M059J (cell line): ENCODE measurements at regions not wholly inside any gene's neighbourhood (a gene's known extent, or its start where the extent isn't known, plus 50 kb on each side); places are given as distances from the start of the nearest gene placed in this dataset.

ENCODE experiments used
- DNase-seq: peaks from one replicate; pipeline ENCODE4 v3.0.0-alpha.2; 2012; ENCODE audit warnings: low read depth

- no peak for DNase-seq
Measured at GRCh38 chr18:71899707-71900472, 644.3 kb downstream of the CBLN2 start.

DNA sequence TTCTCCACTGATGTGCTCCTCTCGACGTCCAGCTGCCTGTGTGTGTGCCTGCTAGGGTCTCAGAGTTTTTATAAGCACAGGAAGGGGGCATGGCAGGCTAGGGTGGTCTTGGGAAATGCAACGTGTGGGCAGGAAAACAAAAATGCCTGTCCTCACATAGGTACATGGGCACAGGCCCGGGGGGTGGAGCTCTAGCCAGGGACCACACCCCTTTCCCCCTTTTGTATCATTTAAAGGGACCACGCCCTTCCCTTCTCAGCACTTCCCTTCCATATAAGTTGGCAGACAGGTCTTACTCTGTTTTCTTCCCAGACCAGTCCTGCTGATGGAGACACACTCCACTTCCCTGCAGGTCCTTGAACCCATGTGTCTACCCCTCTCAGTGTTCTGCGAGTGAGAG lies 645.0 kb downstream of the CBLN2 start:
- no peak for DNase-seq

DNA sequence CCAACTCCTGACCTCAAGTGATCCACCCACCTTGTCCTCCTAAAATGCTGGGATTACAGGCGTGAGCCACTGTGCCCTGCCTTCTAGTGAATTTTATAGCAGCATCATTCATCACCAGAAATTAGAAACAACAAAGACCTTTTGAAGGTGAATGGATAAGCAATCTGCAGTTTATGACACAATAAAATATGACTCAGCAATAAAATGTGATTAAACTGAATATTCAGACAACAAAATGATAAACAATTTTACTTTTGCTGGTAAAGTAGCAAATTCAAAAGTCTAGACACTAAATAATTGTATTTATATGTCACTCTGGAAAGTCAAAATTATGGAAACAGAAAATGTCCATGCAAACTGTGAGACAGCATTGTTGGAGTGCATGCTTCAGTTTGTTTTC lies 656.6 kb downstream of the CBLN2 start:
- no peak for DNase-seq

DNA sequence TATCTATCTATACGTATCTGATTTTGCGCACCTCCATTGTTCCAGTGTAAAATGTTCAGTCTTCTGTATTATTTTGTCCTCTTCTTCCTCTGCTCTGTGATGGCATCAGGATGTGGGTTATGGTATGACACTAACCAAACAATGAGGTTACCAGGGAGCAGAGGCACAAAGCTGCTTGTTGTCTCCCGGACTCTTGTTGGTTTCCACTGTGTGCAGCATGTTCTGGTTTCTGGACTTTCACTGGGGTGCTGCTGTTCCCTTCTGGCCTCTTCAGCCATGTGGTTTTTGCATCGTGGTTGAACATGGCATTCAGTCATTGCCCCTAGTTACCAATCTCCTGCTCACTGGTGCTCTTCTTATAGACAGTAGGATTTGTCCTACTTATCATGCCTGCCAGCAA lies 665.9 kb downstream of the CBLN2 start:
- DNase-seq: no peak

DNA sequence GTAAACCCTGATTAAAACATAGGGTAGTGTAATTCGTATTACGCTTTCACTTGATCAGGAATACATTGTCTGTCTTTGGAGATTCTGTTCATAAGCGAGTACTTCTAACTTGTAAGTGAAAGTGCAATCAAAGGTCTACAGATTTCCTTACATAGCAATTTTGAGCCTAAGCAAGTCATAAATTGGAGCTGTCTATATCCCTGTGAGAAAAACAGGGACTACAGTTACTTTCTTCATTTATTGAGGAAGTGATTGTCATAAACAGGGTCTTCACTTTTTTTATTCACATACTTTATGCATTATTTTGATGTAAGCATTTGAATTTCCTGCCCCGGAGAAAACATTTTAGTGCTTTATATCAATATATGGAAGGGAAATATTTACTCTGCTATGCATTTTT lies 670.4 kb downstream of the CBLN2 start:
- DNase-seq: no peak

DNA sequence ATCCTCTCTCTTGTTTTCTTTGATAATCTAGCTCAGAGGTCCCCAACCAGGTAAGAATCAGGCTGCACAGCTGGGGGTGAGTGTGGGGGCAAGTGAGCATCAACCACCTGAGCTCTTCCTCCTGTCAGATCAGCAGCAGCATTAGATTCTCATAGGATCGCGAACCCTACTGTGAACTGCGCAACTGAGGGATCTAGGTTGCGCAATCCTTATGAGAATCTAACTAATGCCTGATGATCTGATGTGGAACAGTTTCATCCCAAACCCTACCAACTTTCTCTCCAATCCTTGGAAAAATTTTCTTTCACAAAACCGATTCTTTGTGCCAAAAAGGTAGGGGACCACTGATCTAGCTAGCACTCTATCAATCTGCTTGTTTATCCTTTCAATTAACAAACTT lies 678.3 kb downstream of the CBLN2 start:
- no peak for DNase-seq

DNA sequence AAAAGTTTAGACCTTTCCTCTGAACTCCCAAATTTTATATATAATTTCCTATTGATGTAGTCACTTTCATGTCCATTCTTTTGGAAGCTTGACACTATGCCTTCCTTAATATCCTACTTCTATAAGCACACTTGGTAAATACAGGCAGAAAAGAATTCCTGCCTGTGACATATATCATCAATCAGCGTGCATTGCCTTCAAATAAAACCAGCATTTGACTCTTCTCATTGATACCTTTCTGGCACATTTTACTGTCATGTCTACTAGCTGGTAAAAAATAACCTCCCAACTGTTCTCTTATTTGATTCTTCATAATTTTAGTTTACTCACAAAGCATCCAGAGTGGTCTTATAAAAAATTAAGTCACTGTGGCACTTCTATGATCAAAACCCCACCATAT lies 693.5 kb downstream of the CBLN2 start:
- no peak for DNase-seq

DNA sequence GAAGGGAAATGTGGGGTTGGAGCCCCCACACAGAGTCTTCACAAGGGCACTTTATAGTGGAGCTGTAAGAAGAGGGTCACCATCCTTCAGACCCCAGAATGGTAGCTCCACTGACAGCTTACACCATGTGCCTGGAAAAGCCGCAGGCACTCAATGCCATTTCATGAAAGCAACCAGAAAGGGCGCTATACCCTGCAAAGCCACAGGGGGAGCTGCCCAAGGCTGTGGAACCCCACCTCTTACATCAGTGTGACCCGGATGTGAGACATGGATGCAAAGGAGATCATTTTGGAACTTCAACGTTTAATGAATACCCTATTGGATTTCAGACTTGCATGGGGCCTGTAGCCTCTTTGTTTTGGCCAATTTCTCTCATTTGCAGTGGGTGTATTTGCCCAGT lies 694.7 kb downstream of the CBLN2 start:
- DNase-seq: no peak

DNA sequence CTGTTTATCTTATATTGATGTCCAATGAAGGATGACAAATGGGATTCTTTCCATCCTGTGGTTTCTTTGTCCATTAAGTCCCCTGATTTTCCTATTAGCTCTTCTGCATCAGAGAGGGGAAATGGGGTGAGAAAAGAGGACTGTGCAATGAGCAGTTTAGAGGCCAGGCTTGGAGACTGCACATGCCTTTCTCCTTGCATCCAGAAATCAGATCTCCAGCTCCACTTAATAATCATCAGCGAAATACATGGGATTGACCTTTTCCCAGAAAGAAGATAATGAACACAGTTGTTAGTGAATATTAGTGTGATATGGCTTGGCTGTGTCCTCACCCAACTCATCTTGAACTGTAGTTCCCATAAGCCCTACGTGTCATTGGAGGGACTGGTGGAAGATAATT lies 697.4 kb downstream of the CBLN2 start:
- DNase-seq: no peak

- no peak for DNase-seq
Measured at GRCh38 chr18:71844814-71845213, 699.3 kb downstream of the CBLN2 start.

- DNase-seq: no peak
Measured at GRCh38 chr18:71842666-71843065, 701.5 kb downstream of the CBLN2 start.

DNA sequence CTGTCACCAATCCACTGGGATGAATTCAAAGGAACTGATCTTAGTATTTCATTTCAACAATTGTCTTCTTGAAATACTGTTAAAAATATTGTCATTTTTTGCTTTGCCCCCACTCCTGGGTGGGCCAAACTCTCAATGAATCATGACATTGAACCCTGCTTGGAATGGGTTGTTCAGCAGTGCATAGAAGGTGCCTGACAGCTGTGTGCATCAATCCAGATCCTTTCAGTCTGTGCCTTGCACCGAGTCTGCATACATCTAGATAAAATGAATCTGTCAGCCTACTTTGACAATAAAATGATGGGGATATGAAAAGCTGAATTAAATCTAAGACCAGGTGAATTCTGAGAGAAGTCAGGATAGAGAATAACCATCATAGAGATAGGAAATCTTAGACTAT lies 706.6 kb downstream of the CBLN2 start:
- DNase-seq: no peak

DNA sequence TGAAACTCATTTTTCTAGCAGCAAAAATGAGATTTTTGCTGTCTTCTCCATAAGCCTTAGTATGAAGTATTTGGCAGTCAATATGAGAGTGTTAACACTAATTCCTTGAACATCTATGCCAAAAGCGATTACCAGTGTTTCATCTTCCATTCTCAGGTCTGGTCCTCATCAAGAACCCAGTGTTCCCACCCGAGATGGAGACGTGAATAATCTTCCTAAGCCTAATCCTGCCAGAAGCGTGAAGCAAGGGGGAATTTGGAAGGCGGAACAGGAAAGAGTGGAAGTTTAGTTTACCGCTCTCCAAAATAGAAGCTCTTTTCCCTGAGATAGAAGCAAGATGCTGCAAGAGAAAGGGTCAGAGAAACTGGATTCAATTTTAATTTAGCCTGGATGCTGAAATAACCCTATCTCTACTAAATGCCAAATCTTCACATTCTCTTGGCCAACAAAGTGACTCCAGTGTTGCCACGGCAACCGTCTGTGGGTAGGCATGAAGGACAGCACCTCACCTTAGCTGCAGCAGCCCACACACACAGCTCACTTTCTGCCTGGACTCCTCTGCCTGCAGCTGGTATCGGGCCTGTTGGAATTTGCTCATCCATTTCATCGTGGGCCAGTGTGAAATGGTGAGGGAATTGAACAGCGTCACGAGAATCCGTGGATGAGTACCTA lies 711.1 kb downstream of the CBLN2 start:
- DNase-seq: peak; percentile 0

- DNase-seq: peak; percentile 1
Measured at GRCh38 chr18:71831039-71831438, 713.1 kb downstream of the CBLN2 start.

GRCh38 chr18:71827301-71827700 lies 716.8 kb downstream of the CBLN2 start:
- no peak for DNase-seq

DNA sequence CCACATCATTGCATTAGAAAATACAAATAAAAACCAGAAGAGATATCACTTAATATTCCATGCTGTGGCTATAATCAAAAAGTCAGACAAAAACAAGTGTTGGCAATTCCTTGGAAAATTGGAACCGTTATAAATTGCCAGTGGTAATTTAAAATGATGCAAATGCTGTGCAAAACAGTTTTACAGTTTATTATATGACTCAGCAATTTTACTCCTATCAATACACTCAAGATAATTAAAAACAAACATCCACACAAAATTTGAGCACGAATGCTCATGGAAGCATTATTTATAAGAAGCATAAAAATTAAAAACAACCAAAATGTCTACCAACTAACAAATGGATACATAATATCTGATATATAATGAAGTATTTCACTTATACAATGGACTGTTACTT lies 728.8 kb downstream of the CBLN2 start:
- DNase-seq: no peak

- DNase-seq: no peak
Measured at GRCh38 chr18:71809711-71810110, 734.4 kb downstream of the CBLN2 start.

DNA sequence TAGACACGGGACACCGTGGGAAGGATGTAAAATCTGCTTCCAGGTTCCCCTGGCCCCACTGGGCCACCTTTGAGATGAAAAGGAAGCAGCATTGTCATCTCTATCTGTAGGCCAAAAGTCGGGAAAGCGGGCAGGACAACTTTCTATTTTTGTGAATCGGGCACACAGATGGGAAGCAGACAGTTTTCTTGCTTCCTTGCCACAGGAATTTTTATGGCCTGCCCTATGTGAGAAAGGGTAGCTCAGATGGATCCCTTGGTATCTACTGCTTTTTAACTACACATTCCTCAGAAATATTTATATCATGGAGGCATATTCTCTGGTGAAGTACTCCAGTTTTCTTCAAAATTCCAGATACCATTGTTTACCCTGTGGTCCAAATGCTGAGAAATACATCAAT lies 735.5 kb downstream of the CBLN2 start:
- no peak for DNase-seq

GRCh38 chr18:71807586-71807985 lies 736.6 kb downstream of the CBLN2 start:
- DNase-seq: no peak

- no peak for DNase-seq
Measured at GRCh38 chr18:71798986-71799673, 745.0 kb downstream of the CBLN2 start.

DNA sequence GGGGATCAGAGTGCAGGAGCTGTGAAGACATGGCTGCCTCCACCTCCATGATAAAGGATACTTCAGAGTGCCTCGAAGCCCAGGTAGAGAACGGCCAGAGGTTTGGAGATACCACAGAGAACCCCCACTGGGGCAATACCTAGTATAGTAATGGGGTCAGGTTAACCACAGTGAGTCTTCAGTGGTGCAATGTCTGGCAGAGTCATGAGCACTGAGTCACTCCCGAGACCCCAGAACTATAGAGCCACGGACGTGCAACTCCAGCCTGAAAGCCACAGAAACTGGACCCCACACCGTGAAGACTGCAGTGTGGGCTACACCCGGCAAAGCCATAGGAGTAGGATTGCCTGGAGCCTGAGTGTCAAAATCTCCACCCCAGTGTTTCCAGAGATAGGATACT lies 746.6 kb downstream of the CBLN2 start:
- no peak for DNase-seq

GRCh38 chr18:71784777-71785176 lies 759.4 kb downstream of the CBLN2 start:
- DNase-seq: peak; percentile 1

DNA sequence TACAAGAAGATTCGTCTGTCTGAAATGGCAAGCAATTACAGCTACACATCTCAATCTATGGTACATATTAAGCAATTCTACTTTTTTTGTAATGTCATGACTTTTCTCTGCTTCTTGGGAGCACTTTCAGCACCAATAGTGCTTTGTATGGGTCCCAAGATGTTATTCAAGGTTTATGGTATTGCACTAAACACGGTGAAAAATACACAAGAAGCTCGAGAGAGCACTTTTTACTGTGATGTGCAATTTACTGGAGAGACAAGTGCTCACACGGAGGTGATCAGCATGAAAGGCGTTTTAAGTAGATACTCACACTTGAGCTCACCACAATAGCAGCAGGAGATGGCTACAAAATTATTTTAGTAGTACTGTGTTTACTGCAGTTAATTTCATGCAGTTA lies 783.6 kb downstream of the CBLN2 start:
- no peak for DNase-seq
